Uterus (tissue), 2 donors: ENCODE measurements at regions not wholly inside any gene's neighbourhood (a gene's known extent, or its start where the extent isn't known, plus 50 kb on each side); places are given as distances from the start of the nearest gene placed in this dataset.

Source experiments
- CTCF ChIP-seq, 4 experiments: fragments of 200-600 bp in 2 of 4; fragments of 450-650 bp in 2 of 4; sonication (generic) in 2 of 4; IDR thresholded peaks; one replicate each; pipeline ENCODE4 v1.5.1; 2016 to 2019; ENCODE audit warnings: antibody characterized with exemption in 4 of 4, mild to moderate bottlenecking in 2 of 4, moderate library complexity in 1 of 4
- POLR2A ChIP-seq, 2 donors: fragments of 450-650 bp; IDR thresholded peaks; one replicate each; pipeline ENCODE4 v1.6.1; 2016; ENCODE audit warnings: antibody characterized with exemption in 2 of 2, mild to moderate bottlenecking in 1 of 2, moderate library complexity in 1 of 2

- TF ChIP-seq CTCF (IDR thresholded peaks at IDR 0.05) (no peak), POLR2A (IDR thresholded peaks at IDR 0.05) (no peak)
These were observed 113.3 kb upstream of the SPATA31D4 start for GRCh38 chr9:81814794-81815464.
